GM12891 (cell line): ENCODE measurements at regions not wholly inside any gene's neighbourhood (a gene's known extent, or its start where the extent isn't known, plus 50 kb on each side); places are given as distances from the start of the nearest gene placed in this dataset.

Source experiments
- DNase-seq: peaks from one replicate; pipeline ENCODE4 v3.0.0; 2011; ENCODE audit warnings: low spot score; ENCODE audit not compliant: insufficient read length
- FAIRE-seq: peaks from 2 replicates; lab custom pipeline; 2011; peaks lifted over from hg19 to GRCh38; lab: Jason Lieb, UNC
- PAX5 ChIP-seq: IDR thresholded peaks from 2 replicates; pipeline ENCODE4 v1.6.1; 2011; ENCODE audit warnings: low read length, moderate library complexity, mild to moderate bottlenecking; ENCODE audit not compliant: insufficient read depth, severe bottlenecking
- POLR2A ChIP-seq: IDR thresholded peaks from 2 replicates; pipeline ENCODE4 v1.6.1; 2011; ENCODE audit warnings: low read depth, low read length, control low read depth
- POLR2AphosphoS5 ChIP-seq: IDR thresholded peaks from 2 replicates; pipeline ENCODE4 v1.6.1; 2011; ENCODE audit warnings: low read depth, low read length, control low read depth
- POU2F2 ChIP-seq: IDR thresholded peaks from 2 replicates; pipeline ENCODE4 v1.6.1; 2011; ENCODE audit warnings: low read depth, mild to moderate bottlenecking, control low read depth, low read length, moderate library complexity
- SPI1 ChIP-seq: IDR thresholded peaks from 2 replicates; pipeline ENCODE4 v1.6.1; 2011; ENCODE audit warnings: low read depth, low read length, control low read depth
- TAF1 ChIP-seq: IDR thresholded peaks from 2 replicates; pipeline ENCODE4 v1.6.1; 2011; ENCODE audit warnings: low read depth, low read length, control low read depth

GRCh38 chr9:81122749-81123148 lies 566.6 kb downstream of the TLE1 start:
- DNase-seq (no peak), FAIRE-seq (no peak)
- TF ChIP-seq POLR2A (no peak), TAF1 (no peak), PAX5 (no peak), POU2F2 (no peak), SPI1 (no peak), POLR2AphosphoS5 (no peak)

- no peak for DNase-seq
- no peak for TF ChIP-seq TAF1
- TF ChIP-seq POU2F2, result no peak
- no peak for TF ChIP-seq SPI1
- TF ChIP-seq POLR2AphosphoS5, result no peak
- TF ChIP-seq POLR2A, result no peak
- TF ChIP-seq PAX5, result no peak
- FAIRE-seq, result no peak
These were observed 569.8 kb downstream of the TLE1 start for GRCh38 chr9:81119591-81119990.

GRCh38 chr9:81118416-81118815 lies 570.9 kb downstream of the TLE1 start:
- DNase-seq (no peak), FAIRE-seq (no peak)
- TF ChIP-seq POLR2A (no peak), PAX5 (no peak), POU2F2 (no peak), SPI1 (no peak), TAF1 (no peak), POLR2AphosphoS5 (no peak)

- no peak for TF ChIP-seq POLR2AphosphoS5
- no peak for TF ChIP-seq POLR2A
- TF ChIP-seq PAX5, result no peak
- DNase-seq (no peak), FAIRE-seq (no peak)
These were observed 572.8 kb downstream of the TLE1 start for GRCh38 chr9:81116340-81117137.

GRCh38 chr9:81113453-81114124 lies 575.8 kb downstream of the TLE1 start:
- FAIRE-seq (no peak), DNase-seq (no peak)
- TF ChIP-seq PAX5 (no peak), SPI1 (no peak), POLR2AphosphoS5 (no peak), TAF1 (no peak), POLR2A (no peak), POU2F2 (no peak)

- TF ChIP-seq POU2F2, result no peak
- FAIRE-seq (no peak), DNase-seq (no peak)
These were observed 576.5 kb downstream of the TLE1 start for GRCh38 chr9:81112627-81113452.

GRCh38 chr9:81108821-81109220 lies 580.5 kb downstream of the TLE1 start:
- no peak for DNase-seq
- FAIRE-seq, result no peak
- no peak for TF ChIP-seq TAF1
- TF ChIP-seq POLR2AphosphoS5, result no peak
- no peak for TF ChIP-seq POU2F2
- TF ChIP-seq PAX5, result no peak
- no peak for TF ChIP-seq POLR2A
- TF ChIP-seq SPI1, result no peak

- DNase-seq (no peak), FAIRE-seq (no peak)
- no peak for TF ChIP-seq POLR2AphosphoS5
- no peak for TF ChIP-seq POU2F2
- TF ChIP-seq POLR2A, result no peak
- no peak for TF ChIP-seq PAX5
- TF ChIP-seq TAF1, result no peak
- TF ChIP-seq SPI1, result no peak
These were observed 581.0 kb downstream of the TLE1 start for GRCh38 chr9:81108391-81108790.

- DNase-seq (no peak), FAIRE-seq (no peak)
- TF ChIP-seq POU2F2 (no peak), SPI1 (no peak), PAX5 (no peak), TAF1 (no peak), POLR2AphosphoS5 (no peak), POLR2A (no peak)
These were observed 585.5 kb downstream of the TLE1 start for GRCh38 chr9:81103597-81104471.
